ENCODE measurements at regions not wholly inside any gene's neighbourhood (a gene's known extent, or its start where the extent isn't known, plus 50 kb on each side); places are given as distances from the start of the nearest gene placed in this dataset.

GRCh38 chr9:126125577-126125976 lies 201.1 kb upstream of the MVB12B start:
- Histone ChIP-seq H2AFZ (ENCODE audit: low read depth, low read length) (no peak overlapping the region), H3K9ac (replicated peaks; ENCODE audit: extremely low read depth, insufficient read depth, low read length) (no peak overlapping the region), H3K27me3 (ENCODE audit: control insufficient read depth in 2 of 2, insufficient read depth in 2 of 2, low read length in 2 of 2) (peaks cover 0 to 2% of the 10 kb centered on the region in 2 experiments), H3K4me1 (ENCODE audit: control insufficient read depth, extremely low read depth, insufficient read depth, low read length) (no peaks in the 10 kb centered on the region), H3K4me2 (ENCODE audit: insufficient read depth, low read length) (no peak overlapping the region), H3K9me3 (replicated peaks; ENCODE audit: control insufficient read depth, insufficient read depth, low read length) (no peaks in the 10 kb centered on the region), H3K36me3 (ENCODE audit: control insufficient read depth in 2 of 2, extremely low read depth in 1 of 2, insufficient read depth in 2 of 2, low read length in 2 of 2) (no peaks in the 10 kb centered on the region), H3K79me2 (ENCODE audit: control insufficient read depth, insufficient read depth, low read length) (no peaks in the 10 kb centered on the region), H3K4me3 (replicated peaks in 1 of 3; ENCODE audit: insufficient read depth in 1 of 3, low read depth in 1 of 3, low read length in 3 of 3) (no peak overlapping the region), H3K9me1 (replicated peaks; ENCODE audit: control insufficient read depth, extremely low read depth, insufficient read depth, low read length) (no peaks in the 10 kb centered on the region), H3K27ac (ENCODE audit: insufficient read depth, low read depth, low read length) (no peak overlapping the region), H4K20me1 (replicated peaks; ENCODE audit: control insufficient read depth, extremely low read depth, insufficient read depth, low read length) (no peaks in the 10 kb centered on the region)
- intact Hi-C loops (cut with micrococcal nuclease) (no loop called here), dilution Hi-C loops (cut with MboI; ENCODE audit: extremely low pct_ligation_motif_present, low sequenced_read_pairs) (no loop called here)
- CTCF ChIA-PET: no interaction called here
- POLR2A ChIA-PET: no interaction called here
- FAIRE-seq (no peak), DNase-seq (ENCODE audit: low read depth, low spot score) (no peak)
- TF ChIP-seq JUN (IDR thresholded peaks at IDR 0.05; ENCODE audit: borderline replicate concordance, insufficient read depth, insufficient read length, low read depth) (no peak), POLR2AphosphoS5 (IDR thresholded peaks at IDR 0.05; ENCODE audit: insufficient read depth, low read depth, low read length) (no peak), FOS (IDR thresholded peaks at IDR 0.05; ENCODE audit: borderline replicate concordance, insufficient read depth, low read length) (no peak), POLR2A (IDR thresholded peaks at IDR 0.05; ENCODE audit: low read depth, low read length) (no peak), MYC (IDR thresholded peaks at IDR 0.05; ENCODE audit: low read depth, low read length) (no peak), GATA2 (IDR thresholded peaks at IDR 0.05; ENCODE audit: insufficient read depth, insufficient read length, low read depth, low read length) (no peak), EZH2 (IDR thresholded peaks at IDR 0.05; ENCODE audit: borderline replicate concordance, low read depth, low read length, severe bottlenecking) (no peak), MAX (IDR thresholded peaks at IDR 0.05; ENCODE audit: insufficient read depth, insufficient read length) (no peak)
- TF ChIP-seq, protein P1, sequence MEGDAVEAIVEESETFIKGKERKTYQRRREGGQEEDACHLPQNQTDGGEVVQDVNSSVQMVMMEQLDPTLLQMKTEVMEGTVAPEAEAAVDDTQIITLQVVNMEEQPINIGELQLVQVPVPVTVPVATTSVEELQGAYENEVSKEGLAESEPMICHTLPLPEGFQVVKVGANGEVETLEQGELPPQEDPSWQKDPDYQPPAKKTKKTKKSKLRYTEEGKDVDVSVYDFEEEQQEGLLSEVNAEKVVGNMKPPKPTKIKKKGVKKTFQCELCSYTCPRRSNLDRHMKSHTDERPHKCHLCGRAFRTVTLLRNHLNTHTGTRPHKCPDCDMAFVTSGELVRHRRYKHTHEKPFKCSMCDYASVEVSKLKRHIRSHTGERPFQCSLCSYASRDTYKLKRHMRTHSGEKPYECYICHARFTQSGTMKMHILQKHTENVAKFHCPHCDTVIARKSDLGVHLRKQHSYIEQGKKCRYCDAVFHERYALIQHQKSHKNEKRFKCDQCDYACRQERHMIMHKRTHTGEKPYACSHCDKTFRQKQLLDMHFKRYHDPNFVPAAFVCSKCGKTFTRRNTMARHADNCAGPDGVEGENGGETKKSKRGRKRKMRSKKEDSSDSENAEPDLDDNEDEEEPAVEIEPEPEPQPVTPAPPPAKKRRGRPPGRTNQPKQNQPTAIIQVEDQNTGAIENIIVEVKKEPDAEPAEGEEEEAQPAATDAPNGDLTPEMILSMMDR (IDR thresholded peaks at IDR 0.05; ENCODE audit: extremely low read depth in 1 of 2, insufficient read depth in 1 of 2, low read depth in 1 of 2, low read length in 2 of 2): no peak
- no TSS peak for BruUV-seq (replicated peaks)

Measured in endothelial cell of umbilical vein (primary cell).